ENCODE measurements at regions not wholly inside any gene's neighbourhood (a gene's known extent, or its start where the extent isn't known, plus 50 kb on each side); places are given as distances from the start of the nearest gene placed in this dataset.

DNA sequence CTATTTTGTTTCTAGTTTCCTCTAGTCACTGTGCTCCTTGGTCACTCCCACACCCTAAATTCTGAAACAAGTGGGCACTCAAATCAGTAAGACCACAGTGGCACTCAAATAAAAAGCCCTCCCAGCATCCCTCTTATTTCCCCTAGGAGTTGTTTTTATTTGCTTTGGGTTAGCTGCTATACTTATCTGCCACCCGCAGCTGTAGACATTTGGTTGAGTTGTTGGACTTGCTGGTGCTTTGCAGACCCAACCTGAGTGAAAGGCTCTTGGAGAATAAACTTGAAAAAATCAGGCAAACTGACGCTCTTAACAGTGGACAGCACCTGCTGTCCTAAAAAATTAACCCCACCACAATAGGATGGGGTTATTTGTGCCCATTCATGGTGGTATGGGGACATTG is 203.0 kb downstream of the SPATA31A6 start:
- TF ChIP-seq JUND (IDR thresholded peaks at IDR 0.05; ENCODE audit: low read length) (no peak), POLR2AphosphoS5 (IDR thresholded peaks at IDR 0.05; ENCODE audit: low read depth, low read length) (no peak), CTCF (IDR thresholded peaks at IDR 0.05; ENCODE audit: control extremely low read depth in 1 of 3, insufficient read depth in 1 of 3, low read depth in 1 of 3, low read length in 3 of 3) (no peak), BCL11A (IDR thresholded peaks at IDR 0.05; ENCODE audit: low read depth in 2 of 2, low read length in 2 of 2) (no peak), EZH2 (IDR thresholded peaks at IDR 0.05; ENCODE audit: low read depth, low read length, severe bottlenecking) (no peak)
